Ishikawa (cell line): ENCODE measurements at regions not wholly inside any gene's neighbourhood (a gene's known extent, or its start where the extent isn't known, plus 50 kb on each side); places are given as distances from the start of the nearest gene placed in this dataset.

ENCODE experiments used
- EP300 ChIP-seq: IDR thresholded peaks from 2 replicates; pipeline ENCODE4 v1.6.1; 2012; ENCODE audit warnings: borderline replicate concordance
- FOXM1 ChIP-seq: IDR thresholded peaks from 2 replicates; pipeline ENCODE4 v1.6.1; 2012; ENCODE audit warnings: low read depth, borderline replicate concordance
- RAD21 ChIP-seq: IDR thresholded peaks from 2 replicates; pipeline ENCODE4 v1.6.1; 2012; ENCODE audit warnings: low read depth
- REST ChIP-seq: IDR thresholded peaks from 2 replicates; pipeline ENCODE4 v1.6.1; 2012; ENCODE audit warnings: low read depth, mild to moderate bottlenecking
- TF ChIP-seq, protein P1 (sequence below): IDR thresholded peaks from 2 replicates; pipeline ENCODE4 v1.6.1; 2012

DNA sequence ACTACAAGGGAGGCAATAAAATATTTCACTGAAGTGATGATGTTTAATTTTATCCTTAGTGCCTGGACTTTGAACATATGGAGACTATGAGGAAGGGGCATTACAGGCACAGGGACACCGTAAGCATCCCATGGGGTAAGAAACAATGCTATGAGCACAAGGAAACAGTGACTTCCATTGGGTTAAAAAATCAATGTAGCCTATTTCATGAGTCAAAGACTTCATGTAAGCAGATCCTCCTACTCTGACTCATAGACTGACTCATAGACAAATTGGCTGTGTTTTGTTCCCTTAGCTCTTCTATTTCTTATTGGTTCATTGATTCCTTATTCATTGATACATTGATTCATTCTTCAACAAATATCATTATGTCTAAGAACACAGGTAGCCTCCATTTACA is 351.0 kb downstream of the PRELID2 start:
- no peak for TF ChIP-seq RAD21
- TF ChIP-seq EP300, result no peak
- TF ChIP-seq, protein P1, sequence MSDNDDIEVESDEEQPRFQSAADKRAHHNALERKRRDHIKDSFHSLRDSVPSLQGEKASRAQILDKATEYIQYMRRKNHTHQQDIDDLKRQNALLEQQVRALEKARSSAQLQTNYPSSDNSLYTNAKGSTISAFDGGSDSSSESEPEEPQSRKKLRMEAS, result no peak
- no peak for TF ChIP-seq REST
- no peak for TF ChIP-seq FOXM1
